KMS-11 (cell line): ENCODE measurements at regions not wholly inside any gene's neighbourhood (a gene's known extent, or its start where the extent isn't known, plus 50 kb on each side); places are given as distances from the start of the nearest gene placed in this dataset.

Source experiments
- H2AFZ ChIP-seq: fragments of 200-600 bp; sonication (generic); 2 replicates; pipeline ENCODE4 v1.6.1; 2016; ENCODE audit warnings: antibody characterized with exemption, mixed run types, low read depth
- H3K27ac ChIP-seq: fragments of 200-600 bp; sonication (generic); 2 replicates; pipeline ENCODE4 v1.6.1; 2016; ENCODE audit warnings: mild to moderate bottlenecking, mixed run types
- H3K27me3 ChIP-seq: fragments of 200-600 bp; sonication (generic); 2 replicates; pipeline ENCODE4 v1.6.1; 2017; ENCODE audit warnings: mild to moderate bottlenecking, low read depth, mixed run types, moderate library complexity; ENCODE audit not compliant: insufficient read depth
- H3K36me3 ChIP-seq: fragments of 200-600 bp; sonication (generic); 2 replicates; pipeline ENCODE4 v1.6.1; 2017; ENCODE audit warnings: mild to moderate bottlenecking, mixed run types; ENCODE audit not compliant: insufficient read depth
- H3K4me1 ChIP-seq: fragments of 200-600 bp; sonication (generic); 2 replicates; pipeline ENCODE4 v1.6.1; 2016; ENCODE audit warnings: mild to moderate bottlenecking, low read depth, mixed run types; ENCODE audit not compliant: poor library complexity, severe bottlenecking
- H3K4me2 ChIP-seq: fragments of 200-600 bp; sonication (generic); 2 replicates; pipeline ENCODE4 v1.7.0; 2016; ENCODE audit warnings: mild to moderate bottlenecking, mixed run types
- H3K4me3 ChIP-seq: fragments of 200-600 bp; sonication (generic); IDR thresholded peaks from 2 replicates; pipeline ENCODE4 v1.6.1; 2017; ENCODE audit warnings: low read depth, low read length, mixed read lengths; ENCODE audit not compliant: insufficient read depth
- H3K79me2 ChIP-seq: fragments of 200-600 bp; sonication (generic); 2 replicates; pipeline ENCODE4 v1.6.1; 2016; ENCODE audit warnings: low read depth, mixed run types; ENCODE audit not compliant: insufficient read depth
- H3K9ac ChIP-seq: fragments of 200-600 bp; sonication (generic); 2 replicates; pipeline ENCODE4 v1.6.1; 2016; ENCODE audit warnings: mild to moderate bottlenecking, mixed run types
- H4K20me1 ChIP-seq: fragments of 200-600 bp; sonication (generic); 2 replicates; pipeline ENCODE4 v1.6.1; 2016; ENCODE audit warnings: mild to moderate bottlenecking, mixed run types; ENCODE audit not compliant: insufficient read depth
- TF ChIP-seq, protein P1 (sequence below): fragments of 200-600 bp; sonication (generic); conservative IDR thresholded peaks from 2 replicates; pipeline ENCODE4 v1.6.1; 2017; ENCODE audit warnings: low read depth, mild to moderate bottlenecking, antibody characterized with exemption, low read length, moderate library complexity, mixed read lengths

DNA sequence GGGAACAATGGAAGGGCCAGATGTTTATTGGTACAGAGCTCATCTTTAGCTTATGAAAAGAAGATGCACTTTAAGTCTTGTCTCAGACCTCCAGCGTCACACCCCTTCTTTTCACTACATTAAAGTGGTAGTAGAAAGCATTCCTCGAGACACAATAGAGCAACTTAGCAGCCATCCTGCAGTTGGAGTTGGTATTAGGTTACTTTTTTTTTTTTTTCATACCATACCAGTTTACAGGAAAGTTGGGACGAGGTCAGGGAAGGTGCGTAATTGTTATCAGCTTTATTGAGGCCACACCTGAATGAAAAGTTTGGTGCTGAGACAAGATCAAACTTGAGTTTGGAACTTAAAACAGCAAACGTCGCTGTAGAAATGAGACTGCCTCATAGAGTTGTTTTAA, 203.8 kb downstream of the SOX2 start:
- Histone ChIP-seq H3K79me2 (no peaks in the 10 kb centered on the region), H3K9ac (no peak overlapping the region), H3K4me1 (peaks cover 5% of the 10 kb centered on the region), H3K27me3 (no peaks in the 10 kb centered on the region), H4K20me1 (no peaks in the 10 kb centered on the region), H3K4me2 (no peak overlapping the region), H3K36me3 (no peaks in the 10 kb centered on the region), H3K27ac (no peak overlapping the region), H3K4me3 (no peak overlapping the region), H2AFZ (no peak overlapping the region)
- TF ChIP-seq, protein P1, sequence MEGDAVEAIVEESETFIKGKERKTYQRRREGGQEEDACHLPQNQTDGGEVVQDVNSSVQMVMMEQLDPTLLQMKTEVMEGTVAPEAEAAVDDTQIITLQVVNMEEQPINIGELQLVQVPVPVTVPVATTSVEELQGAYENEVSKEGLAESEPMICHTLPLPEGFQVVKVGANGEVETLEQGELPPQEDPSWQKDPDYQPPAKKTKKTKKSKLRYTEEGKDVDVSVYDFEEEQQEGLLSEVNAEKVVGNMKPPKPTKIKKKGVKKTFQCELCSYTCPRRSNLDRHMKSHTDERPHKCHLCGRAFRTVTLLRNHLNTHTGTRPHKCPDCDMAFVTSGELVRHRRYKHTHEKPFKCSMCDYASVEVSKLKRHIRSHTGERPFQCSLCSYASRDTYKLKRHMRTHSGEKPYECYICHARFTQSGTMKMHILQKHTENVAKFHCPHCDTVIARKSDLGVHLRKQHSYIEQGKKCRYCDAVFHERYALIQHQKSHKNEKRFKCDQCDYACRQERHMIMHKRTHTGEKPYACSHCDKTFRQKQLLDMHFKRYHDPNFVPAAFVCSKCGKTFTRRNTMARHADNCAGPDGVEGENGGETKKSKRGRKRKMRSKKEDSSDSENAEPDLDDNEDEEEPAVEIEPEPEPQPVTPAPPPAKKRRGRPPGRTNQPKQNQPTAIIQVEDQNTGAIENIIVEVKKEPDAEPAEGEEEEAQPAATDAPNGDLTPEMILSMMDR = no peak

DNA sequence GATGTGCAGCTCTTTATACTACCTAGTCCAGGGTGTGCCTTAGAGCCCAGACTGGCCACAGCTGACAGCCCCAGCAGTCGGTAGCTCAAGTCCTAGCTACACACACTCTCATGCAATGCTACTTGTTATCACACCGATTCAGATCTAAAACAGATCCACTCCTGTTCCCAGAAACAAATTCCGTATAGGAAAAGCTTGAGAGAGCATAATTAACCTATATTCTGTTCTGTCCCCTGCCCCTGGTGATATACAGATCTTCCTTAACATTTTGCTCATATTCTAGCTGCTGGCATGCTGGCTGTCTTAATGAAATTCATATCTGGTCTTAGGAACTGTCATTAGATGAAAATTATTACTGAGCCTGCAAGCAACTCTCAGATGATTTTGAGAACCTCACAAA, 204.3 kb downstream of the SOX2 start:
- Histone ChIP-seq H3K27ac (no peak overlapping the region), H3K79me2 (no peaks in the 10 kb centered on the region), H4K20me1 (no peaks in the 10 kb centered on the region), H3K36me3 (no peaks in the 10 kb centered on the region), H3K4me1 (peaks cover 10% of the 10 kb centered on the region), H3K9ac (no peak overlapping the region), H3K4me3 (no peak overlapping the region), H3K27me3 (no peaks in the 10 kb centered on the region), H2AFZ (no peak overlapping the region), H3K4me2 (no peak overlapping the region)
- TF ChIP-seq, protein P1 = no peak

DNA sequence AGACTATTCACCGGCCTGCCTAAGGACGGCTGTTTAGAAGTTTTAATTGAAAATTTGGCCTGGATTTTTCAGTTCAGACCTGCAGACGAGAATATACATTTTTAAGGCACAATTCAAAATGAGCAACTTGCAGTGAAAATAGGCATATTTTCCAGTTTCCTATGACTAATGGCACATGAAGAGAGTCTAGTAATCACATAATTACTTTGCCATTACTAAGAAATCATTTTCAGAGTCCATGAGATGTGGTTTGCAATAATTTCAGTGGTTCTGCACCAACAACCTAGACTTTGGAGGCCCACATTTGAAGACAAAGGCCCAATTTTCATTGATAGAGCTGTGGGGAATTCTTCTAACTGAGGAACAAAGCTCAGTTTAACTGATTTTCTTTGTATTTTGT, 205.3 kb downstream of the SOX2 start:
- Histone ChIP-seq H4K20me1 (no peaks in the 10 kb centered on the region), H2AFZ (no peak overlapping the region), H3K4me1 (peaks cover 17% of the 10 kb centered on the region), H3K4me2 (no peak overlapping the region), H3K79me2 (no peaks in the 10 kb centered on the region), H3K36me3 (no peaks in the 10 kb centered on the region), H3K4me3 (no peak overlapping the region), H3K9ac (no peak overlapping the region), H3K27me3 (no peaks in the 10 kb centered on the region), H3K27ac (no peak overlapping the region)
- TF ChIP-seq, protein P1 = no peak

DNA sequence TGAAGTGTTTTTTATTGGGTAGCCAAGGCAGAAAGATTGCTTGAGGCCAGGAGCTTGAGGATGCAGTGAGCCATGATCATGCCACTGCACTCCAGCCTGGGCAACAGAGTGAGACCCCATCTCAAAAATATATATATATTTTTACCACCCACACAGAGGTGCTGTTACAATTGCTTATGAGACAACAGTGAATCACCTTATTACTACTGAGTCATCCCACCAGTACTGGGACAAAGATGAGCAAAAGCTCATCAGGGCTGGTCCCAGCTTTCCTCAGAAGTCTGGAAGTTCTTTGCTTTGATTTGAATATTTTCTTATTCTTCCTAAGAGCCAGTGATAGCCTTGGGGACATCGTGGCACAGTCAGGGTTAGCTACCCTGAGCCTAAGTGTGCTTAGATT, 207.7 kb downstream of the SOX2 start:
- Histone ChIP-seq H3K36me3 (no peaks in the 10 kb centered on the region), H4K20me1 (no peaks in the 10 kb centered on the region), H3K79me2 (no peaks in the 10 kb centered on the region), H3K27ac (no peak overlapping the region), H3K9ac (no peak overlapping the region), H3K4me2 (no peak overlapping the region), H2AFZ (no peak overlapping the region), H3K4me1 (peaks cover 17% of the 10 kb centered on the region), H3K4me3 (no peak overlapping the region), H3K27me3 (no peaks in the 10 kb centered on the region)
- TF ChIP-seq, protein P1 = no peak
